Left ventricle myocardium inferior (tissue), 1 donor: ENCODE measurements at regions not wholly inside any gene's neighbourhood (a gene's known extent, or its start where the extent isn't known, plus 50 kb on each side); places are given as distances from the start of the nearest gene placed in this dataset.

Source experiments
- DNase-seq: peaks from one replicate; pipeline ENCODE4 v3.0.0-alpha.2; 2020
- H3K27ac ChIP-seq: fragments of 200-600 bp; replicated peaks from 2 replicates; pipeline ENCODE4 v1.8.0; 2021
- H3K27me3 ChIP-seq: fragments of 200-600 bp; 2 replicates; pipeline ENCODE4 v1.8.0; 2021; ENCODE audit warnings: low read depth
- H3K36me3 ChIP-seq: fragments of 200-600 bp; 2 replicates; pipeline ENCODE4 v1.8.0; 2021
- H3K4me1 ChIP-seq: fragments of 200-600 bp; 2 replicates; pipeline ENCODE4 v1.8.0; 2021
- H3K4me3 ChIP-seq: fragments of 200-600 bp; 2 replicates; pipeline ENCODE4 v1.8.0; 2021; ENCODE audit warnings: mild to moderate bottlenecking, moderate library complexity
- H3K9me3 ChIP-seq: fragments of 200-600 bp; replicated peaks from 2 replicates; pipeline ENCODE4 v1.8.0; 2021
- intact Hi-C: fragments of 100-400 bp; cut with micrococcal nuclease; formaldehyde crosslinking; loops from one replicate; pipeline ENCODE4 v1.11.0; 2022
- TF ChIP-seq, protein P1 (sequence below): fragments of 200-600 bp; IDR thresholded peaks from 2 replicates; pipeline ENCODE4 v1.8.0; 2021; ENCODE audit warnings: antibody characterized with exemption, mild to moderate bottlenecking, borderline replicate concordance
- donor health status: DM: no; HTN: yes; CAD: no; lungs with severe emphysema.

- Histone ChIP-seq H3K4me3 (no peak overlapping the region), H3K4me1 (peaks cover 6% of the 10 kb centered on the region), H3K36me3 (no peaks in the 10 kb centered on the region), H3K9me3 (no peaks in the 10 kb centered on the region), H3K27ac (no peak overlapping the region), H3K27me3 (no peaks in the 10 kb centered on the region)
- no peak for DNase-seq
- intact Hi-C loops = loop anchor here (10.0 kb wide), 1 partner anchor 661 kb away; no protein-coding TSS in a partner anchor
- TF ChIP-seq, protein P1, sequence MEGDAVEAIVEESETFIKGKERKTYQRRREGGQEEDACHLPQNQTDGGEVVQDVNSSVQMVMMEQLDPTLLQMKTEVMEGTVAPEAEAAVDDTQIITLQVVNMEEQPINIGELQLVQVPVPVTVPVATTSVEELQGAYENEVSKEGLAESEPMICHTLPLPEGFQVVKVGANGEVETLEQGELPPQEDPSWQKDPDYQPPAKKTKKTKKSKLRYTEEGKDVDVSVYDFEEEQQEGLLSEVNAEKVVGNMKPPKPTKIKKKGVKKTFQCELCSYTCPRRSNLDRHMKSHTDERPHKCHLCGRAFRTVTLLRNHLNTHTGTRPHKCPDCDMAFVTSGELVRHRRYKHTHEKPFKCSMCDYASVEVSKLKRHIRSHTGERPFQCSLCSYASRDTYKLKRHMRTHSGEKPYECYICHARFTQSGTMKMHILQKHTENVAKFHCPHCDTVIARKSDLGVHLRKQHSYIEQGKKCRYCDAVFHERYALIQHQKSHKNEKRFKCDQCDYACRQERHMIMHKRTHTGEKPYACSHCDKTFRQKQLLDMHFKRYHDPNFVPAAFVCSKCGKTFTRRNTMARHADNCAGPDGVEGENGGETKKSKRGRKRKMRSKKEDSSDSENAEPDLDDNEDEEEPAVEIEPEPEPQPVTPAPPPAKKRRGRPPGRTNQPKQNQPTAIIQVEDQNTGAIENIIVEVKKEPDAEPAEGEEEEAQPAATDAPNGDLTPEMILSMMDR = no peak
Measured at GRCh38 chr7:17645500-17645899, 294.8 kb downstream of the SNX13 start.

GRCh38 chr7:17646253-17646956 lies 293.9 kb downstream of the SNX13 start:
- intact Hi-C loops = loop anchor here (10.0 kb wide), 1 partner anchor 662 kb away; no protein-coding TSS in a partner anchor
- Histone ChIP-seq H3K36me3 (no peaks in the 10 kb centered on the region), H3K27ac (no peak overlapping the region), H3K4me3 (no peak overlapping the region), H3K4me1 (peaks cover 6% of the 10 kb centered on the region), H3K27me3 (no peaks in the 10 kb centered on the region), H3K9me3 (no peaks in the 10 kb centered on the region)
- no peak for DNase-seq
- TF ChIP-seq, protein P1 = peak; percentile 46

DNA sequence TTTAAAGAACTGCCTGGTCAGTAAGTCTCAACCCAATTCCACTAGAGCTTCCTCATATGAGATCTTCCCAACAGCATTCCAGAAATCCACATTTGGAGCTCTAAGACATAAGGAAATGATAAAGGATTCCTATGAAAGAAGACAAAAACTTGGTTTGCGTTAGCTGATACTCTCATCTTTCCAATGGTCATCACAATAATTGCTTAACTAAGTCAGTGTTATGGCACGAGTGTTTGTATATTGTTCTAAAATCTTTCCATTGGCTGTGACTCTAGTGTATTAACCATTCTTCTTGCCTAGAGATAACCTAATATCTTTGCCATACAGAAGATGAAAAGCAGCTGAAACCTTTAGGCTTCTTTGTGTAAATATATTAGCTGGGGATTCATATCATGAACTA lies 289.0 kb downstream of the SNX13 start:
- TF ChIP-seq, protein P1 = no peak
- peak overlapping the region; percentile 56 for H3K27ac ChIP-seq
- intact Hi-C loops = no loop called here

DNA sequence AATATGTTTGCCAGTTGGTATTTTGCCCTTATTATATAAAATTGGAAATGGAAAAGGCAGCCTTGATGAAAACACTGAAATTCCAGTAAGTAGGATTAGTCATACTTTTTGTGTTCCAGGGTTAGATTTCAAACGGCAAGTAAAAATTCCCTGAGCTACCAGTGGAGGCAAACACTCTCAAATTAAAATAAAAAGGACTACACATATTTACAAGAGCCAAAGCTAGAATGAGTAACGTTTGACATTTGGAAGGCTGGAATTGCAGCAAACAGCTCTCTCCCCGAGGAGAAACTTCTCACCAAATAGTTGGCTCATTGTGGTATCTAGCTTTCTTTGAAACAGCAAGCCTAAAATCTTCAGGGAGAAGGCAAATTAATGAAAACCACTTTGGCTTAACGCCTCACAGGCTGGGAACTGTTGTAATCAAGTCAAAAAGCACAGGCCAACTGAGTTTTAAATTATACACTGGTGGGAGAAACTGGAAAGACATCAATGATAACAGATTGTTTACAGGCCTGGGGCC lies 288.4 kb downstream of the SNX13 start:
- TF ChIP-seq, protein P1 = peak; percentile 39
- no peaks in the 10 kb centered on the region for H3K9me3 ChIP-seq
- no peaks in the 10 kb centered on the region for H3K27me3 ChIP-seq
- intact Hi-C loops = no loop called here
- no peak overlapping the region for H3K4me3 ChIP-seq
- peaks cover 9% of the 10 kb centered on the region for H3K4me1 ChIP-seq
- no peak for DNase-seq
- H3K27ac ChIP-seq = peak overlapping the region; percentile 56
- no peaks in the 10 kb centered on the region for H3K36me3 ChIP-seq

More for the DNA sequence above, 289.0 kb downstream of the SNX13 start:
- H3K4me1 ChIP-seq = peaks cover 12% of the 10 kb centered on the region
- no peaks in the 10 kb centered on the region for H3K27me3 ChIP-seq
- no peaks in the 10 kb centered on the region for H3K36me3 ChIP-seq
- H3K4me3 ChIP-seq = no peak overlapping the region
- no peak for DNase-seq
- no peaks in the 10 kb centered on the region for H3K9me3 ChIP-seq

GRCh38 chr7:17654940-17655339 lies 285.4 kb downstream of the SNX13 start:
- no peaks in the 10 kb centered on the region for H3K36me3 ChIP-seq
- intact Hi-C loops = no loop called here
- H3K9me3 ChIP-seq = peaks cover 6% of the 10 kb centered on the region
- H3K4me1 ChIP-seq = peaks cover 9% of the 10 kb centered on the region
- H3K27ac ChIP-seq = no peak overlapping the region
- H3K4me3 ChIP-seq = no peak overlapping the region
- no peaks in the 10 kb centered on the region for H3K27me3 ChIP-seq
- TF ChIP-seq, protein P1 = no peak
- no peak for DNase-seq
